22Rv1 (cell line): ENCODE measurements at regions not wholly inside any gene's neighbourhood (a gene's known extent, or its start where the extent isn't known, plus 50 kb on each side); places are given as distances from the start of the nearest gene placed in this dataset.

ENCODE experiments used
- H3K27ac ChIP-seq: fragments of 450-650 bp; 2 replicates; pipeline ENCODE4 v1.5.1; 2017
- ZFX ChIP-seq: fragments of 450-650 bp; IDR thresholded peaks from 2 replicates; pipeline ENCODE4 v1.6.1; 2017; ENCODE audit warnings: antibody characterized with exemption, borderline replicate concordance
- TF ChIP-seq, protein P1 (sequence below): fragments of 450-650 bp; IDR thresholded peaks from 2 replicates; pipeline ENCODE4 v1.5.1; 2017; ENCODE audit warnings: mild to moderate bottlenecking

GRCh38 chr1:18535391-18536210, 54.9 kb downstream of the KLHDC7A start:
- H3K27ac ChIP-seq = no peak overlapping the region
- no peak for TF ChIP-seq ZFX
- TF ChIP-seq, protein P1, sequence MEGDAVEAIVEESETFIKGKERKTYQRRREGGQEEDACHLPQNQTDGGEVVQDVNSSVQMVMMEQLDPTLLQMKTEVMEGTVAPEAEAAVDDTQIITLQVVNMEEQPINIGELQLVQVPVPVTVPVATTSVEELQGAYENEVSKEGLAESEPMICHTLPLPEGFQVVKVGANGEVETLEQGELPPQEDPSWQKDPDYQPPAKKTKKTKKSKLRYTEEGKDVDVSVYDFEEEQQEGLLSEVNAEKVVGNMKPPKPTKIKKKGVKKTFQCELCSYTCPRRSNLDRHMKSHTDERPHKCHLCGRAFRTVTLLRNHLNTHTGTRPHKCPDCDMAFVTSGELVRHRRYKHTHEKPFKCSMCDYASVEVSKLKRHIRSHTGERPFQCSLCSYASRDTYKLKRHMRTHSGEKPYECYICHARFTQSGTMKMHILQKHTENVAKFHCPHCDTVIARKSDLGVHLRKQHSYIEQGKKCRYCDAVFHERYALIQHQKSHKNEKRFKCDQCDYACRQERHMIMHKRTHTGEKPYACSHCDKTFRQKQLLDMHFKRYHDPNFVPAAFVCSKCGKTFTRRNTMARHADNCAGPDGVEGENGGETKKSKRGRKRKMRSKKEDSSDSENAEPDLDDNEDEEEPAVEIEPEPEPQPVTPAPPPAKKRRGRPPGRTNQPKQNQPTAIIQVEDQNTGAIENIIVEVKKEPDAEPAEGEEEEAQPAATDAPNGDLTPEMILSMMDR = no peak

- TF ChIP-seq ZFX = no peak
- TF ChIP-seq, protein P1 = no peak
- no peak overlapping the region for H3K27ac ChIP-seq
Observed at GRCh38 chr1:18536356-18536755, 55.6 kb downstream of the KLHDC7A start.

GRCh38 chr1:18536915-18537314, 56.2 kb downstream of the KLHDC7A start:
- H3K27ac ChIP-seq = no peak overlapping the region
- no peak for TF ChIP-seq ZFX
- TF ChIP-seq, protein P1 = no peak

- H3K27ac ChIP-seq = no peak overlapping the region
- TF ChIP-seq ZFX = no peak
- TF ChIP-seq, protein P1 = no peak
Observed at GRCh38 chr1:18537386-18538306, 56.9 kb downstream of the KLHDC7A start.

DNA sequence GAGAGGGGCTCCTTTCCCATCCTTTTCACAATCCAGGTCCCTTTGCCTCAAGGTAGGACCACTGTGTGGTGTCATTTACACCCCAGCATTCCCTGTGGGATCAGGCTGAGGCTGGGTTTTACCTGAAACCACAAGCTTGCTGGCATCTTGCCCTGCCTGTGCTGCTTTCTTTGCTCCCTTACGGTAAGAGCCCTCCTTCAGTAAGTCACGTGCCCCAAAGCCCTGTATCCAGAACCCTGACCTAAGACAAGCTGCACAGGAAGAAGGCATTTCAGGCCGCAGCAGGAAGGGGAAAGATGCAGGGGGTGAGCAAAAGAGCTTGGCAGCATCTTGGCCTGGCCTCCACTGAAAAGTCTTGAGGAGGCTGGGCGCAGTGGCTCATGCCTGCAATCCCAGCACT, 58.4 kb downstream of the KLHDC7A start:
- no peak for TF ChIP-seq ZFX
- TF ChIP-seq, protein P1 = no peak
- no peak overlapping the region for H3K27ac ChIP-seq

GRCh38 chr1:18540136-18540765, 59.5 kb downstream of the KLHDC7A start:
- no peak overlapping the region for H3K27ac ChIP-seq
- TF ChIP-seq, protein P1 = no peak
- TF ChIP-seq ZFX = no peak
